ENCODE measurements at regions not wholly inside any gene's neighbourhood (a gene's known extent, or its start where the extent isn't known, plus 50 kb on each side); places are given as distances from the start of the nearest gene placed in this dataset.

DNA sequence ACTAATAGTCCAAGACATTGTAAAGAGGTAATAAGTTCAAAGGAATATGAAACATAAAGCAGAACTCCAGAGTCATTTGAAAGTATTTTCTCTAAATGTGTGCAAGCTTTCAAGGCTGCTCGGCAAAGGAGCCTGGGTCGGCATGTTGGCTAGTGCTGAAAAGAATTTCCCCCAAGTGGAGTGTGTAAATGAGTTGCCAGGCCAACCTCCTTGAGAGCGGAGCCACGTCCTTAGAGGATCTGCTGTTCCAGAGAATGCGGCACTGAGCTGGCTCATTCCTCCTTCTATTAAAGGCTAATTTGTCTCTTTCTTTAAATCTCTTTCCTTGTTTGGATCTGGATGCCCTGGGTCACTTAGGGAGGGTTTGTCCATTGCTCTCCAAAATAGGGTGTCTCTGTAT lies 127.5 kb downstream of the RDH14 start:
- no peak overlapping the region for H2BK5ac ChIP-seq (ENCODE audit: low read depth, low read length)
- DNase-seq (ENCODE audit: low read depth in 1 of 2, low spot score in 2 of 2), result no peak
- no peak overlapping the region for H2BK15ac ChIP-seq (ENCODE audit: low read length)
- no peak overlapping the region for H3K56ac ChIP-seq (replicated peaks; ENCODE audit: insufficient read length, low read depth, low read length)
- ChIA-PET POLR2A (ENCODE audit: partially characterized antibody) (no interaction called here), CTCF (ENCODE audit: partially characterized antibody) (interaction anchor here (0.9 to 1.2 kb wide), 2 partner anchors 29 to 45 kb away, joined by 3 read pairs; no protein-coding TSS in a partner anchor)
- H4K91ac ChIP-seq (replicated peaks; ENCODE audit: insufficient read length, low read length), result no peak overlapping the region
- TF ChIP-seq SIN3A (conservative IDR thresholded peaks at IDR 0.05 in 1 of 2, IDR thresholded peaks at IDR 0.05 in 1 of 2; ENCODE audit: low read depth in 1 of 2, low read length in 2 of 2) (no peak), E2F6 (IDR thresholded peaks at IDR 0.05) (no peak), JUND (IDR thresholded peaks at IDR 0.05; ENCODE audit: low read length) (no peak), RXRA (IDR thresholded peaks at IDR 0.05; ENCODE audit: insufficient read depth, low read depth, low read length) (no peak), CHD2 (IDR thresholded peaks at IDR 0.05; ENCODE audit: low read length) (no peak), RAD21 (IDR thresholded peaks at IDR 0.05 in 1 of 2, conservative IDR thresholded peaks at IDR 0.05 in 1 of 2; ENCODE audit: low read depth in 2 of 2, low read length in 2 of 2) (no peak), TAF7 (optimal IDR thresholded peaks at IDR 0.05; ENCODE audit: borderline replicate concordance, low read depth, low read length) (no peak), POLR2AphosphoS5 (IDR thresholded peaks at IDR 0.05; ENCODE audit: low read depth, low read length) (no peak), CREB1 (IDR thresholded peaks at IDR 0.05) (no peak), SRF (IDR thresholded peaks at IDR 0.05; ENCODE audit: low read depth, low read length) (no peak), SIRT6 (IDR thresholded peaks at IDR 0.05; ENCODE audit: low read length) (no peak)
- TF ChIP-seq, protein P1, sequence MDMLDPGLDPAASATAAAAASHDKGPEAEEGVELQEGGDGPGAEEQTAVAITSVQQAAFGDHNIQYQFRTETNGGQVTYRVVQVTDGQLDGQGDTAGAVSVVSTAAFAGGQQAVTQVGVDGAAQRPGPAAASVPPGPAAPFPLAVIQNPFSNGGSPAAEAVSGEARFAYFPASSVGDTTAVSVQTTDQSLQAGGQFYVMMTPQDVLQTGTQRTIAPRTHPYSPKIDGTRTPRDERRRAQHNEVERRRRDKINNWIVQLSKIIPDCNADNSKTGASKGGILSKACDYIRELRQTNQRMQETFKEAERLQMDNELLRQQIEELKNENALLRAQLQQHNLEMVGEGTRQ (IDR thresholded peaks at IDR 0.05; ENCODE audit: low read length), result no peak
- TF ChIP-seq, protein P2, sequence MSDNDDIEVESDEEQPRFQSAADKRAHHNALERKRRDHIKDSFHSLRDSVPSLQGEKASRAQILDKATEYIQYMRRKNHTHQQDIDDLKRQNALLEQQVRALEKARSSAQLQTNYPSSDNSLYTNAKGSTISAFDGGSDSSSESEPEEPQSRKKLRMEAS (IDR thresholded peaks at IDR 0.05), result no peak
- no peaks in the 10 kb centered on the region for H3K9me3 ChIP-seq (ENCODE audit: insufficient read depth in 2 of 2, low read depth in 1 of 2, low read length in 1 of 2)
- H3K36me3 ChIP-seq (ENCODE audit: control insufficient read depth in 2 of 4, insufficient read depth in 4 of 4, low read length in 3 of 4), result no peaks in the 10 kb centered on the region
- no peaks in the 10 kb centered on the region for H3K4me1 ChIP-seq (replicated peaks in 1 of 4; ENCODE audit: control insufficient read depth in 3 of 4, insufficient read depth in 4 of 4, low read length in 3 of 4)
- H2BK12ac ChIP-seq (ENCODE audit: low read depth, low read length), result no peak overlapping the region
- no peak overlapping the region for H4K5ac ChIP-seq (ENCODE audit: insufficient read length, low read depth, low read length)
- H3K27ac ChIP-seq (ENCODE audit: low read depth, low read length), result no peak overlapping the region
- H3K9ac ChIP-seq (replicated peaks in 1 of 4; ENCODE audit: extremely low read depth in 1 of 4, low read depth in 3 of 4, low read length in 3 of 4), result no peak overlapping the region
- H2BK20ac ChIP-seq (ENCODE audit: low read length), result no peak overlapping the region
- H3K4me3 ChIP-seq (ENCODE audit: extremely low read depth in 1 of 4, insufficient read depth in 2 of 4, low read depth in 3 of 4, low read length in 4 of 4), result no peak overlapping the region
- 74% methylated on average over 5 of the region's 5 CpGs; no CpG with 5 or more reads in 1 of the 2 experiments for WGBS, 2 experiments (ENCODE audit: extremely low coverage in 1 of 2, insufficient coverage in 1 of 2, insufficient read length in 1 of 2, insufficient replicate concordance in 2 of 2, low coverage in 1 of 2, low lambda C conversion rate in 2 of 2, missing lambda C conversion rate in 1 of 2)
- H3K23me2 ChIP-seq (ENCODE audit: low read depth, low read length), result no peaks in the 10 kb centered on the region
- H2AFZ ChIP-seq (ENCODE audit: low read length), result no peak overlapping the region
- no peak overlapping the region for H3K18ac ChIP-seq (ENCODE audit: extremely low read depth, low read length)
- no peak overlapping the region for H3K23ac ChIP-seq (ENCODE audit: insufficient read length)
- H4K8ac ChIP-seq (ENCODE audit: extremely low read depth, insufficient read depth, low read length), result no peak overlapping the region
- no peaks in the 10 kb centered on the region for H3K79me2 ChIP-seq (ENCODE audit: control insufficient read depth in 1 of 2, insufficient read depth in 2 of 2, low read length in 2 of 2)
- no peak for FAIRE-seq
- H3K27me3 ChIP-seq (replicated peaks in 1 of 4; ENCODE audit: control insufficient read depth in 3 of 4, extremely low read depth in 1 of 4, insufficient read depth in 3 of 4, low read length in 3 of 4), result no peaks in the 10 kb centered on the region
- H3K4ac ChIP-seq (replicated peaks; ENCODE audit: insufficient read length, low read depth, low read length), result no peak overlapping the region
- H3K14ac ChIP-seq (ENCODE audit: insufficient read length), result no peak overlapping the region
- H3K79me1 ChIP-seq (ENCODE audit: low read depth, low read length), result no peaks in the 10 kb centered on the region
- no peaks in the 10 kb centered on the region for H4K20me1 ChIP-seq (replicated peaks in 1 of 2; ENCODE audit: control insufficient read depth in 1 of 2, insufficient read depth in 2 of 2, low read length in 2 of 2)
- H2BK120ac ChIP-seq (replicated peaks; ENCODE audit: low read depth, low read length), result no peak overlapping the region
- no peak overlapping the region for H2AK5ac ChIP-seq (ENCODE audit: low read depth, low read length)
- H3K4me2 ChIP-seq (ENCODE audit: insufficient read depth in 1 of 2, low read depth in 2 of 2, low read length in 2 of 2), result no peak overlapping the region
